DMS79 treated with DMSO at 0.1 percent for 48 hours (cell line): ENCODE measurements at regions not wholly inside any gene's neighbourhood (a gene's known extent, or its start where the extent isn't known, plus 50 kb on each side); places are given as distances from the start of the nearest gene placed in this dataset.
"Not testable (repeated sequence)": the region's sequence is repeated elsewhere in the genome, so short reads cannot be mapped to it uniquely, and the experiment has no call there.

ENCODE experiments used
- DNase-seq: peaks from one replicate; lab custom pipeline; 2025; lab: John Stamatoyannopoulos, UW

GRCh38 chr15:24309700-24310099 is 365.9 kb upstream of the NPAP1 start:
- DNase-seq = not testable (repeated sequence)

- DNase-seq = not testable (repeated sequence)
Observed at GRCh38 chr15:24311692-24312091, 363.9 kb upstream of the NPAP1 start.

- not testable (repeated sequence) for DNase-seq
Observed at GRCh38 chr15:24316326-24316725, 359.2 kb upstream of the NPAP1 start.

- no peak for DNase-seq
Observed at GRCh38 chr15:24318981-24319380, 356.6 kb upstream of the NPAP1 start.

- not testable (repeated sequence) for DNase-seq
Observed at GRCh38 chr15:24324096-24324495, 351.5 kb upstream of the NPAP1 start.

- not testable (repeated sequence) for DNase-seq
Observed at GRCh38 chr15:24326513-24326912, 349.1 kb upstream of the NPAP1 start.

- not testable (repeated sequence) for DNase-seq
Observed at GRCh38 chr15:24331964-24332363, 343.6 kb upstream of the NPAP1 start.

- not testable (repeated sequence) for DNase-seq
Observed at GRCh38 chr15:24341876-24342275, 333.7 kb upstream of the NPAP1 start.

- DNase-seq = not testable (repeated sequence)
Observed at GRCh38 chr15:24352777-24353176, 322.8 kb upstream of the NPAP1 start.

- not testable (repeated sequence) for DNase-seq
Observed at GRCh38 chr15:24381103-24381502, 294.5 kb upstream of the NPAP1 start.

GRCh38 chr15:24385258-24385657 is 290.3 kb upstream of the NPAP1 start:
- DNase-seq = not testable (repeated sequence)

GRCh38 chr15:24394303-24394702 is 281.3 kb upstream of the NPAP1 start:
- no peak for DNase-seq

- not testable (repeated sequence) for DNase-seq
Observed at GRCh38 chr15:24412649-24413048, 262.9 kb upstream of the NPAP1 start.

- not testable (repeated sequence) for DNase-seq
Observed at GRCh38 chr15:24426286-24427054, 249.1 kb upstream of the NPAP1 start.

- DNase-seq = not testable (repeated sequence)
Observed at GRCh38 chr15:24427055-24427400, 248.5 kb upstream of the NPAP1 start.

GRCh38 chr15:24435075-24435820 is 240.3 kb upstream of the NPAP1 start:
- not testable (repeated sequence) for DNase-seq

- DNase-seq = not testable (repeated sequence)
Observed at GRCh38 chr15:24437270-24437669, 238.3 kb upstream of the NPAP1 start.

- not testable (repeated sequence) for DNase-seq
Observed at GRCh38 chr15:24437735-24438134, 237.8 kb upstream of the NPAP1 start.

- DNase-seq = not testable (repeated sequence)
Observed at GRCh38 chr15:24477107-24478025, 198.2 kb upstream of the NPAP1 start.

- not testable (repeated sequence) for DNase-seq
Observed at GRCh38 chr15:24485885-24486567, 189.5 kb upstream of the NPAP1 start.

- not testable (repeated sequence) for DNase-seq
Observed at GRCh38 chr15:24488164-24488907, 187.2 kb upstream of the NPAP1 start.
